K562 (cell line): ENCODE measurements at regions not wholly inside any gene's neighbourhood (a gene's known extent, or its start where the extent isn't known, plus 50 kb on each side); places are given as distances from the start of the nearest gene placed in this dataset.

Experiments used
- ATAC-seq: fragments of 200-7000 bp; cut with Tn5 transposase; 3 replicates; pipeline ENCODE4 v1.9.1; 2020; ENCODE audit warnings: moderate library complexity
- BruUV-seq: library from RNA; stranded (reverse); fragments of 400-500 nt; replicated peaks from 2 replicates; lab custom pipeline; 2021; lab: Mats Ljungman, UMichigan
- CTCF ChIA-PET: fragments of 300-600 bp; formaldehyde crosslinking; extraction: SDS; loops from one replicate; lab custom pipeline; 2021; ENCODE audit warnings: low intra/inter-chr PET ratio; lab: Yijun Ruan, JAX
- POLR2A ChIA-PET: fragments of 300-600, 350-650 bp; sonication (Branson Sonifier 250); formaldehyde crosslinking; extraction: SDS; loops from one replicate; lab custom pipeline; 2021; ENCODE audit warnings: antibody characterized with exemption, inconsistent platforms; lab: Yijun Ruan, JAX
- DNase-seq, 4 experiments: peaks; one replicate each; pipeline versions ENCODE4 v3.0.0 to v3.0.0-alpha.2; 2011 to 2018; ENCODE audit warnings: low spot score in 3 of 4, mixed read lengths in 3 of 4; ENCODE audit errors: extremely low read depth in 1 of 4
- FAIRE-seq: peaks from 2 replicates; lab custom pipeline; 2011; peaks lifted over from hg19 to GRCh38; lab: Jason Lieb, UNC
- H2AFZ ChIP-seq: 2 replicates; pipeline ENCODE4 v1.6.0; 2011; ENCODE audit warnings: low read depth, low read length, control low read depth, inconsistent platforms
- H3K27ac ChIP-seq: fragments of 200-600 bp; 3 replicates; pipeline ENCODE4 v1.8.0; 2011; ENCODE audit warnings: low read depth, mild to moderate bottlenecking, control low read depth, inconsistent platforms, low read length, moderate library complexity, mixed read lengths; ENCODE audit errors: extremely low read depth
- H3K27me3 ChIP-seq, 2 experiments: fragments of 300-600 bp in 1 of 2; 2 replicates in 1 of 2; 3 replicates in 1 of 2; pipeline versions ENCODE4 v1.6.0 to v1.8.0; 2011; ENCODE audit warnings: inconsistent platforms in 2 of 2, low read length in 2 of 2, mild to moderate bottlenecking in 1 of 2, mixed read lengths in 1 of 2, moderate library complexity in 1 of 2; ENCODE audit not compliant: control insufficient read depth in 2 of 2, insufficient read depth in 2 of 2
- H3K36me3 ChIP-seq: fragments of 300-600 bp; 3 replicates; pipeline ENCODE4 v1.8.0; 2011; ENCODE audit warnings: mild to moderate bottlenecking, low read length, inconsistent platforms; ENCODE audit not compliant: control insufficient read depth, insufficient read depth
- H3K4me1 ChIP-seq, 2 experiments: fragments of 200-600 bp in 1 of 2; replicated peaks in 1 of 2; 2 replicates in 1 of 2; 3 replicates in 1 of 2; pipeline versions ENCODE4 v1.5.1 to v1.8.0; 2011; ENCODE audit warnings: inconsistent platforms in 2 of 2, low read length in 2 of 2, mild to moderate bottlenecking in 1 of 2, mixed read lengths in 1 of 2, moderate library complexity in 1 of 2; ENCODE audit not compliant: control insufficient read depth in 2 of 2, insufficient read depth in 2 of 2
- H3K4me2 ChIP-seq: 2 replicates; pipeline ENCODE4 v1.6.1; 2011; ENCODE audit warnings: low read length, control low read depth, inconsistent platforms, mixed read lengths; ENCODE audit not compliant: insufficient read depth
- H3K4me3 ChIP-seq: fragments of 200-600 bp; sonication (generic), shearing (Covaris generic); 2 replicates; pipeline ENCODE4 v1.5.1; 2016; ENCODE audit warnings: control low read depth, inconsistent platforms
- H3K79me2 ChIP-seq: fragments of 200-600 bp; 3 replicates; pipeline ENCODE4 v1.8.0; 2011; ENCODE audit warnings: low read length, inconsistent platforms; ENCODE audit not compliant: control insufficient read depth, insufficient read depth
- H3K9ac ChIP-seq, 2 experiments: 2 replicates each; pipeline versions ENCODE4 v1.6.0 to v1.6.1; 2011; ENCODE audit warnings: low read depth in 2 of 2, low read length in 2 of 2, control low read depth in 1 of 2, inconsistent platforms in 1 of 2, mild to moderate bottlenecking in 1 of 2, mixed read lengths in 1 of 2; ENCODE audit not compliant: insufficient read depth in 1 of 2
- H3K9me1 ChIP-seq: one replicate; pipeline ENCODE4 v1.6.0; 2011; ENCODE audit warnings: inconsistent platforms, mild to moderate bottlenecking, low read length, moderate library complexity; ENCODE audit not compliant: control insufficient read depth, insufficient read depth
- H3K9me3 ChIP-seq: replicated peaks from 2 replicates; pipeline ENCODE4 v1.5.1; 2011; ENCODE audit warnings: low read depth, low read length, inconsistent platforms; ENCODE audit not compliant: control insufficient read depth, insufficient read depth
- H4K20me1 ChIP-seq: replicated peaks from 2 replicates; pipeline ENCODE4 v1.6.1; 2011; ENCODE audit warnings: low read length, inconsistent platforms, mixed read lengths; ENCODE audit not compliant: control insufficient read depth, insufficient read depth
- CEBPB ChIP-seq: fragments of 450-650 bp; IDR thresholded peaks from 2 replicates; pipeline ENCODE4 v1.6.1; 2016; ENCODE audit warnings: missing genetic modification characterization, missing compliant biosample characterization
- RBM25 ChIP-seq: fragments of 200-400 bp; formaldehyde crosslinking; IDR thresholded peaks from 2 replicates; pipeline ENCODE4 v1.6.1; 2018; ENCODE audit warnings: low read length, low read depth, moderate library complexity; ENCODE audit not compliant: severe bottlenecking
- ZNF239 ChIP-seq: fragments of 250-450 bp; sonication (Bioruptor Pico); IDR thresholded peaks from 2 replicates; pipeline ENCODE4 v1.4.0; 2020; ENCODE audit warnings: mild to moderate bottlenecking
- WGBS: fragments of 100-300 bp; shearing (Covaris generic); methylation state at CpG from one replicate; pipeline ENCODE4 v1.1.6; 2016; ENCODE audit warnings: low coverage, mixed read lengths; ENCODE audit not compliant: insufficient coverage; ENCODE audit errors: missing lambda C conversion rate; 5-methylcytosine and 5-hydroxymethylcytosine counted together
- in situ Hi-C: fragments of 300-500 bp; cut with MboI; formaldehyde crosslinking; loops from 4 replicates; pipeline ENCODE4 v1.15.0; 2018; ENCODE audit warnings: inconsistent platforms, mixed read lengths
- intact Hi-C: fragments of 100-400 bp; cut with micrococcal nuclease; formaldehyde crosslinking; loops from 2 replicates; pipeline ENCODE4 v1.14.2; 2022
- TF ChIP-seq, protein P1 (sequence below): sonication (generic); formaldehyde crosslinking; IDR thresholded peaks from 2 replicates; pipeline ENCODE4 v1.8.0; 2022; ENCODE audit warnings: mild to moderate bottlenecking, missing genetic modification reagents
- TF ChIP-seq, protein P2 (sequence below): fragments of 250-450 bp; sonication (Bioruptor Pico); IDR thresholded peaks from 2 replicates; pipeline ENCODE4 v1.4.0; 2020; ENCODE audit warnings: mild to moderate bottlenecking, moderate library complexity

DNA sequence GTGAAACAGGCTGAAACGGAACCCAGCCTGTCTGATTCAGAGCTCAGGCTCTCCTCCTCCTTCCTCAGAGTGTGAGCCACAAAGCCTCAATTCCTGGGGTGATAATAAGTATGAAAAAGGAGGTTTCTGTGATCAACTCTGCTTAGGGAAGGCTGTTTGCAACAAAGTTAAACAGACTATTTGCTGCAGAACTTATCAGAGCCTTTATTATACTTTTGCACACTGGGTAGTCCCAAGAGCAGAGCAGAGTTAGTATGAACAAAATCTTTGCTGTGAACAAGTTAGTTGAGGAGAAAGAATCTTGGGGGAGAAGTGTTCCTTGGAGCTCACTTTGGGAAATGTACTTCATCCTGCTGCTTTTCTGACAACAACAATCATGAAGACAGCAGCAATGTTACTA, 67.4 kb downstream of the MRM1 start:
- WGBS, result 0% methylated on average over 1 of the region's 1 CpG
- Histone ChIP-seq H3K4me1 (peaks cover 0 to 5% of the 10 kb centered on the region in 2 experiments; a peak in 1 of 5 replicates), H3K27me3 (peaks cover 17 to 43% of the 10 kb centered on the region in 2 experiments; a peak in 4 of 5 replicates), H3K79me2 (no peaks in the 10 kb centered on the region), H3K4me3 (no peak overlapping the region), H3K9ac (no peak overlapping the region), H3K36me3 (no peaks in the 10 kb centered on the region), H3K27ac (no peak overlapping the region), H2AFZ (no peak overlapping the region), H4K20me1 (peaks cover 10% of the 10 kb centered on the region), H3K9me1 (peaks cover 3% of the 10 kb centered on the region), H3K9me3 (no peaks in the 10 kb centered on the region), H3K4me2 (no peak overlapping the region)
- no TSS peak for BruUV-seq
- CTCF ChIA-PET, result no interaction called here
- in situ Hi-C loops (no loop called here), intact Hi-C loops (no loop called here)
- FAIRE-seq, result no peak
- TF ChIP-seq, protein P1, sequence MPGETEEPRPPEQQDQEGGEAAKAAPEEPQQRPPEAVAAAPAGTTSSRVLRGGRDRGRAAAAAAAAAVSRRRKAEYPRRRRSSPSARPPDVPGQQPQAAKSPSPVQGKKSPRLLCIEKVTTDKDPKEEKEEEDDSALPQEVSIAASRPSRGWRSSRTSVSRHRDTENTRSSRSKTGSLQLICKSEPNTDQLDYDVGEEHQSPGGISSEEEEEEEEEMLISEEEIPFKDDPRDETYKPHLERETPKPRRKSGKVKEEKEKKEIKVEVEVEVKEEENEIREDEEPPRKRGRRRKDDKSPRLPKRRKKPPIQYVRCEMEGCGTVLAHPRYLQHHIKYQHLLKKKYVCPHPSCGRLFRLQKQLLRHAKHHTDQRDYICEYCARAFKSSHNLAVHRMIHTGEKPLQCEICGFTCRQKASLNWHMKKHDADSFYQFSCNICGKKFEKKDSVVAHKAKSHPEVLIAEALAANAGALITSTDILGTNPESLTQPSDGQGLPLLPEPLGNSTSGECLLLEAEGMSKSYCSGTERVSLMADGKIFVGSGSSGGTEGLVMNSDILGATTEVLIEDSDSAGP (CRISPR knock-in tag), result no peak
- TF ChIP-seq CEBPB (tag), result no peak
- peak; percentile 54 for TF ChIP-seq RBM25
- TF ChIP-seq ZNF239 (CRISPR knock-in tag), result peak; percentile 94
- TF ChIP-seq, protein P2, sequence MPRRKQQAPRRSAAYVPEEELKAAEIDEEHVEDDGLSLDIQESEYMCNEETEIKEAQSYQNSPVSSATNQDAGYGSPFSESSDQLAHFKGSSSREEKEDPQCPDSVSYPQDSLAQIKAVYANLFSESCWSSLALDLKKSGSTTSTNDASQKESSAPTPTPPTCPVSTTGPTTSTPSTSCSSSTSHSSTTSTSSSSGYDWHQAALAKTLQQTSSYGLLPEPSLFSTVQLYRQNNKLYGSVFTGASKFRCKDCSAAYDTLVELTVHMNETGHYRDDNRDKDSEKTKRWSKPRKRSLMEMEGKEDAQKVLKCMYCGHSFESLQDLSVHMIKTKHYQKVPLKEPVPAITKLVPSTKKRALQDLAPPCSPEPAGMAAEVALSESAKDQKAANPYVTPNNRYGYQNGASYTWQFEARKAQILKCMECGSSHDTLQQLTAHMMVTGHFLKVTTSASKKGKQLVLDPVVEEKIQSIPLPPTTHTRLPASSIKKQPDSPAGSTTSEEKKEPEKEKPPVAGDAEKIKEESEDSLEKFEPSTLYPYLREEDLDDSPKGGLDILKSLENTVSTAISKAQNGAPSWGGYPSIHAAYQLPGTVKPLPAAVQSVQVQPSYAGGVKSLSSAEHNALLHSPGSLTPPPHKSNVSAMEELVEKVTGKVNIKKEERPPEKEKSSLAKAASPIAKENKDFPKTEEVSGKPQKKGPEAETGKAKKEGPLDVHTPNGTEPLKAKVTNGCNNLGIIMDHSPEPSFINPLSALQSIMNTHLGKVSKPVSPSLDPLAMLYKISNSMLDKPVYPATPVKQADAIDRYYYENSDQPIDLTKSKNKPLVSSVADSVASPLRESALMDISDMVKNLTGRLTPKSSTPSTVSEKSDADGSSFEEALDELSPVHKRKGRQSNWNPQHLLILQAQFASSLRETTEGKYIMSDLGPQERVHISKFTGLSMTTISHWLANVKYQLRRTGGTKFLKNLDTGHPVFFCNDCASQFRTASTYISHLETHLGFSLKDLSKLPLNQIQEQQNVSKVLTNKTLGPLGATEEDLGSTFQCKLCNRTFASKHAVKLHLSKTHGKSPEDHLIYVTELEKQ (CRISPR knock-in tag), result no peak
- ATAC-seq, result no peak
- no peak for DNase-seq
- POLR2A ChIA-PET, result no interaction called here
